HEK293 (cell line): ENCODE measurements at regions not wholly inside any gene's neighbourhood (a gene's known extent, or its start where the extent isn't known, plus 50 kb on each side); places are given as distances from the start of the nearest gene placed in this dataset.

Experiments used
- PBX3 ChIP-seq: sonication (generic); formaldehyde crosslinking; IDR thresholded peaks from 2 replicates; pipeline ENCODE4 v1.8.1; 2022; ENCODE audit warnings: mild to moderate bottlenecking, moderate library complexity, missing genetic modification reagents
- REPIN1 ChIP-seq: fragments of 450-650 bp; formaldehyde crosslinking; IDR thresholded peaks from 2 replicates; pipeline ENCODE4 v1.5.1; 2017; ENCODE audit warnings: missing biosample characterization, missing genetic modification characterization, low read depth
- ZNF146 ChIP-seq: fragments of 450-650 bp; formaldehyde crosslinking; IDR thresholded peaks from 2 replicates; pipeline ENCODE4 v1.5.1; 2016; ENCODE audit warnings: missing biosample characterization, missing genetic modification characterization
- ZNF558 ChIP-seq: fragments of 450-650 bp; formaldehyde crosslinking; IDR thresholded peaks from 2 replicates; pipeline ENCODE4 v1.5.1; 2016; ENCODE audit warnings: missing biosample characterization, missing genetic modification characterization
- ZNF792 ChIP-seq: fragments of 450-650 bp; formaldehyde crosslinking; IDR thresholded peaks from 2 replicates; pipeline ENCODE4 v1.5.1; 2016; ENCODE audit warnings: missing biosample characterization, missing genetic modification characterization
- TF ChIP-seq, protein P1 (sequence below): fragments of 450-650 bp; formaldehyde crosslinking; IDR thresholded peaks from 2 replicates; pipeline ENCODE4 v1.5.1; 2016; ENCODE audit warnings: missing biosample characterization, missing genetic modification characterization
- TF ChIP-seq, protein P2 (sequence below): fragments of 450-650 bp; formaldehyde crosslinking; conservative IDR thresholded peaks from 2 replicates; pipeline ENCODE4 v1.5.1; 2016; ENCODE audit warnings: low read depth, missing biosample characterization, missing genetic modification characterization

GRCh38 chr3:124391774-124392173 lies 338.5 kb upstream of the UMPS start:
- TF ChIP-seq, protein P1, sequence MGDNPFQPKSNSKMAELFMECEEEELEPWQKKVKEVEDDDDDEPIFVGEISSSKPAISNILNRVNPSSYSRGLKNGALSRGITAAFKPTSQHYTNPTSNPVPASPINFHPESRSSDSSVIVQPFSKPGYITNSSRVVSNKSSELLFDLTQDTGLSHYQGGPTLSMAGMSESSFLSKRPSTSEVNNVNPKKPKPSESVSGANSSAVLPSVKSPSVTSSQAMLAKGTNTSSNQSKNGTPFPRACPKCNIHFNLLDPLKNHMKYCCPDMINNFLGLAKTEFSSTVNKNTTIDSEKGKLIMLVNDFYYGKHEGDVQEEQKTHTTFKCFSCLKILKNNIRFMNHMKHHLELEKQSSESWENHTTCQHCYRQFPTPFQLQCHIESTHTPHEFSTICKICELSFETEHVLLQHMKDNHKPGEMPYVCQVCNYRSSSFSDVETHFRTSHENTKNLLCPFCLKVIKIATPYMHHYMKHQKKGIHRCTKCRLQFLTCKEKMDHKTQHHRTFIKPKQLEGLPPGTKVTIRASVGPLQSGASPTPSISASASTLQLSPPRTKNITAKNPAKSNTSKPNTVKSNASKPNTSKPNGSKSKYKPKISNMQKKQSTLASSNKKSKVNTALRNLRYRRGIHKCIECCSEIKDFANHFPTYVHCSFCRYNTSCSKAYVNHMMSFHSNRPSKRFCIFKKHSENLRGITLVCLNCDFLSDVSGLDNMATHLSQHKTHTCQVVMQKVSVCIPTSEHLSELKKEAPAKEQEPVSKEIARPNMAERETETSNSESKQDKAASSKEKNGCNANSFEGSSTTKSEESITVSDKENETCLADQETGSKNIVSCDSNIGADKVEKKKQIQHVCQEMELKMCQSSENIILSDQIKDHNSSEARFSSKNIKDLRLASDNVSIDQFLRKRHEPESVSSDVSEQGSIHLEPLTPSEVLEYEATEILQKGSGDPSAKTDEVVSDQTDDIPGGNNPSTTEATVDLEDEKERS (tag by site-specific recombination), result no peak
- TF ChIP-seq ZNF558 (tag by site-specific recombination), result no peak
- TF ChIP-seq, protein P2, sequence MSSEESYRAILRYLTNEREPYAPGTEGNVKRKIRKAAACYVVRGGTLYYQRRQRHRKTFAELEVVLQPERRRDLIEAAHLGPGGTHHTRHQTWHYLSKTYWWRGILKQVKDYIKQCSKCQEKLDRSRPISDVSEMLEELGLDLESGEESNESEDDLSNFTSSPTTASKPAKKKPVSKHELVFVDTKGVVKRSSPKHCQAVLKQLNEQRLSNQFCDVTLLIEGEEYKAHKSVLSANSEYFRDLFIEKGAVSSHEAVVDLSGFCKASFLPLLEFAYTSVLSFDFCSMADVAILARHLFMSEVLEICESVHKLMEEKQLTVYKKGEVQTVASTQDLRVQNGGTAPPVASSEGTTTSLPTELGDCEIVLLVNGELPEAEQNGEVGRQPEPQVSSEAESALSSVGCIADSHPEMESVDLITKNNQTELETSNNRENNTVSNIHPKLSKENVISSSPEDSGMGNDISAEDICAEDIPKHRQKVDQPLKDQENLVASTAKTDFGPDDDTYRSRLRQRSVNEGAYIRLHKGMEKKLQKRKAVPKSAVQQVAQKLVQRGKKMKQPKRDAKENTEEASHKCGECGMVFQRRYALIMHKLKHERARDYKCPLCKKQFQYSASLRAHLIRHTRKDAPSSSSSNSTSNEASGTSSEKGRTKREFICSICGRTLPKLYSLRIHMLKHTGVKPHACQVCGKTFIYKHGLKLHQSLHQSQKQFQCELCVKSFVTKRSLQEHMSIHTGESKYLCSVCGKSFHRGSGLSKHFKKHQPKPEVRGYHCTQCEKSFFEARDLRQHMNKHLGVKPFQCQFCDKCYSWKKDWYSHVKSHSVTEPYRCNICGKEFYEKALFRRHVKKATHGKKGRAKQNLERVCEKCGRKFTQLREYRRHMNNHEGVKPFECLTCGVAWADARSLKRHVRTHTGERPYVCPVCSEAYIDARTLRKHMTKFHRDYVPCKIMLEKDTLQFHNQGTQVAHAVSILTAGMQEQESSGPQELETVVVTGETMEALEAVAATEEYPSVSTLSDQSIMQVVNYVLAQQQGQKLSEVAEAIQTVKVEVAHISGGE, result no peak
- TF ChIP-seq PBX3 (CRISPR knock-in tag), result no peak
- TF ChIP-seq ZNF146, result no peak
- TF ChIP-seq ZNF792 (tag by site-specific recombination), result no peak
- TF ChIP-seq REPIN1 (tag by site-specific recombination), result no peak
